Thoracic aorta (tissue), 2 donors: ENCODE measurements at regions not wholly inside any gene's neighbourhood (a gene's known extent, or its start where the extent isn't known, plus 50 kb on each side); places are given as distances from the start of the nearest gene placed in this dataset.

ENCODE experiments used
- ATAC-seq: fragments of 150-250 bp; one replicate; pipeline ENCODE4 v1.8.0; 2017; ENCODE audit warnings: low read depth; ENCODE audit not compliant: insufficient number of reproducible peaks, low FRiP score
- DNase-seq: peaks from one replicate; pipeline ENCODE4 v3.0.0-alpha.2; 2020; ENCODE audit warnings: low spot score
- H3K27ac ChIP-seq, 2 donors: fragments of 200-600 bp; sonication (generic); 1 replicate in 1 of 2; 2 replicates in 1 of 2; pipeline ENCODE4 v1.5.1; 2016; ENCODE audit warnings: mild to moderate bottlenecking in 2 of 2, moderate library complexity in 2 of 2
- H3K27me3 ChIP-seq: fragments of 200-600 bp; sonication (generic); replicated peaks from 2 replicates; pipeline ENCODE4 v1.6.0; 2016; ENCODE audit warnings: mild to moderate bottlenecking; ENCODE audit not compliant: insufficient read depth
- H3K36me3 ChIP-seq: fragments of 200-600 bp; sonication (generic); one replicate; pipeline ENCODE4 v1.5.1; 2016
- H3K4me1 ChIP-seq, 2 donors: fragments of 200-600 bp; sonication (generic); 1 replicate in 1 of 2; 2 replicates in 1 of 2; pipeline versions ENCODE4 v1.5.1 to v1.6.0; 2016; ENCODE audit warnings: low read depth in 2 of 2, mild to moderate bottlenecking in 1 of 2; ENCODE audit not compliant: control insufficient read depth in 1 of 2
- H3K4me3 ChIP-seq: fragments of 200-600 bp; sonication (generic); 2 replicates; pipeline ENCODE4 v1.5.1; 2016; ENCODE audit warnings: mild to moderate bottlenecking
- H3K9me3 ChIP-seq: fragments of 200-600 bp; sonication (generic); 2 replicates; pipeline ENCODE4 v1.5.1; 2016
- CTCF ChIP-seq: fragments of 200-600 bp; sonication (generic); IDR thresholded peaks from one replicate; pipeline ENCODE4 v1.5.1; 2019; ENCODE audit warnings: antibody characterized with exemption

GRCh38 chr15:67892559-67893377 lies 52.9 kb upstream of the RNU6-1 start:
- no peaks in the 10 kb centered on the region for H3K27me3 ChIP-seq
- no peak overlapping the region for H3K4me3 ChIP-seq
- DNase-seq = no peak
- H3K9me3 ChIP-seq = no peaks in the 10 kb centered on the region
- no peak for ATAC-seq
- peaks cover 0 to 5% of the 10 kb centered on the region in 2 donors for H3K4me1 ChIP-seq
- H3K36me3 ChIP-seq = no peaks in the 10 kb centered on the region
- no peak for TF ChIP-seq CTCF
- H3K27ac ChIP-seq = no peak overlapping the region

DNA sequence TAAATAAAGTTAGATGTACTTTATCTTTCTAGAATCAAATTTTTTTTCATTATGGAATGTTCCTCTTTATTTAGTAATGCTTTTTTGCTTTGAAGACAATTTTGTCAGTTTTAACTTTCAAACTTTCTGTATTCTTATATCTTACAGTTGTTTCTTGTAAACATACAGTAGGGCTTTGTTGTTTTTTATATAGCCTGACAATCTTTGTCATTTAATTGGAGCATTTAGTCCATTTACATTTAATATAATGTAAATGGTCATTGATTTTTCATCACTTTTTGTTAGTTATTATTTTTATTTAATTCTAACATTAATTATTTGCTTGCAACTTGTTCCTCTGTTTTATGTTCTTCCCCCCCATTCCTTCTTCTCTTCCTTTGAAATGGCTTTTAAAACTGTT lies 55.4 kb upstream of the RNU6-1 start:
- no peaks in the 10 kb centered on the region for H3K9me3 ChIP-seq
- DNase-seq = no peak
- no peak overlapping the region for H3K4me3 ChIP-seq
- no peaks in the 10 kb centered on the region for H3K36me3 ChIP-seq
- peaks cover 0 to 6% of the 10 kb centered on the region in 2 donors for H3K4me1 ChIP-seq
- ATAC-seq = no peak
- H3K27ac ChIP-seq = no peak overlapping the region
- H3K27me3 ChIP-seq = no peaks in the 10 kb centered on the region
- no peak for TF ChIP-seq CTCF

GRCh38 chr15:67897646-67898339 lies 57.9 kb upstream of the RNU6-1 start:
- ATAC-seq = no peak
- no peak for TF ChIP-seq CTCF
- Histone ChIP-seq H3K36me3 (no peaks in the 10 kb centered on the region), H3K4me3 (no peak overlapping the region), H3K4me1 (peaks cover 0 to 6% of the 10 kb centered on the region in 2 donors), H3K27ac (no peak overlapping the region), H3K9me3 (no peaks in the 10 kb centered on the region), H3K27me3 (no peaks in the 10 kb centered on the region)
- DNase-seq = no peak

GRCh38 chr15:67899596-67900283 lies 59.9 kb upstream of the RNU6-1 start:
- DNase-seq = no peak
- no peak overlapping the region for H3K27ac ChIP-seq
- no peaks in the 10 kb centered on the region for H3K9me3 ChIP-seq
- peaks cover 0 to 6% of the 10 kb centered on the region in 2 donors for H3K4me1 ChIP-seq
- no peak for ATAC-seq
- no peak for TF ChIP-seq CTCF
- no peak overlapping the region for H3K4me3 ChIP-seq
- H3K36me3 ChIP-seq = no peaks in the 10 kb centered on the region
- H3K27me3 ChIP-seq = no peaks in the 10 kb centered on the region

DNA sequence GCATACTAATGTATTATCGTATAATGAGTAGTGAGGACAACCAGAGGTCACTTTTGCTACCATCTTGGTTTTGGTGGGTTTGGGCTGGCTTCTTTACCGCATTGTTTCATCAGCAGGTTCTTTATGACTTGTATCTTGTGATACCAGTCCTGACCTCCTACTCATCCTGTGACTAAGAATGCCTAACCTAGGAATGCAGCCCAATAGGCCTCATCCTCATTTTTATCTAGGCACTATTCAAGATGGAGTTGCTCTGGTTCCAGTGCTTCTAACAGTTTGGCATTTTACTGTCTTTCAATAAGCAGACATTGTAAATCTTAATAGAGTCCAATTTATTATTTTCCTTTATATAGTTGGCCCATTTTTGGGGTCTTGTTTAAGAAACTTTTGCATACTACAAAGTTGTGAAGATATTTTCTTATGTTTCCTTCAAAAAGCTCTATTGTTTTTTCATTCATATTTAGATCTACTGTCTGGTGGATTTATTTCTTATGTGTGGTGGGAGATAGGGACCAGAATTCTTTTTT lies 60.8 kb upstream of the RNU6-1 start:
- Histone ChIP-seq H3K27me3 (no peaks in the 10 kb centered on the region), H3K27ac (no peak overlapping the region), H3K9me3 (no peaks in the 10 kb centered on the region), H3K4me3 (no peak overlapping the region), H3K36me3 (no peaks in the 10 kb centered on the region), H3K4me1 (peaks cover 0 to 6% of the 10 kb centered on the region in 2 donors)
- no peak for TF ChIP-seq CTCF
- ATAC-seq (no peak), DNase-seq (no peak)
